NCI-H2171 (cell line): ENCODE measurements at regions not wholly inside any gene's neighbourhood (a gene's known extent, or its start where the extent isn't known, plus 50 kb on each side); places are given as distances from the start of the nearest gene placed in this dataset.

Experiments
- DNase-seq: peaks from one replicate; lab custom pipeline; 2025; lab: John Stamatoyannopoulos, UW

- no peak for DNase-seq
Measured at GRCh38 chr18:25646971-25647370, 295.0 kb upstream of the ZNF521 start.

GRCh38 chr18:25639596-25639995 is 287.6 kb upstream of the ZNF521 start:
- no peak for DNase-seq

GRCh38 chr18:25633563-25633962 is 281.6 kb upstream of the ZNF521 start:
- DNase-seq = no peak

- DNase-seq = no peak
Measured at GRCh38 chr18:25630682-25631081, 278.7 kb upstream of the ZNF521 start.

GRCh38 chr18:25621682-25622081 is 269.7 kb upstream of the ZNF521 start:
- DNase-seq = no peak

GRCh38 chr18:25621144-25621543 is 269.2 kb upstream of the ZNF521 start:
- DNase-seq = no peak

GRCh38 chr18:25614168-25614567 is 262.2 kb upstream of the ZNF521 start:
- DNase-seq = no peak

GRCh38 chr18:25612466-25612865 is 260.5 kb upstream of the ZNF521 start:
- DNase-seq = no peak

GRCh38 chr18:25608091-25608490 is 256.1 kb upstream of the ZNF521 start:
- no peak for DNase-seq

- no peak for DNase-seq
Measured at GRCh38 chr18:25604894-25605597, 253.1 kb upstream of the ZNF521 start.

- DNase-seq = no peak
Measured at GRCh38 chr18:25604196-25604893, 252.4 kb upstream of the ZNF521 start.

- no peak for DNase-seq
Measured at GRCh38 chr18:25599443-25599842, 247.5 kb upstream of the ZNF521 start.

GRCh38 chr18:25597476-25597875 is 245.5 kb upstream of the ZNF521 start:
- DNase-seq = no peak

GRCh38 chr18:25595274-25596060 is 243.5 kb upstream of the ZNF521 start:
- no peak for DNase-seq

GRCh38 chr18:25594351-25594750 is 242.4 kb upstream of the ZNF521 start:
- DNase-seq = no peak

GRCh38 chr18:25592804-25593360 is 240.9 kb upstream of the ZNF521 start:
- no peak for DNase-seq

- DNase-seq = no peak
Measured at GRCh38 chr18:25590456-25590855, 238.5 kb upstream of the ZNF521 start.

GRCh38 chr18:25587545-25587944 is 235.6 kb upstream of the ZNF521 start:
- DNase-seq = no peak

GRCh38 chr18:25568986-25569385 is 217.0 kb upstream of the ZNF521 start:
- no peak for DNase-seq

GRCh38 chr18:25563816-25564683 is 212.1 kb upstream of the ZNF521 start:
- DNase-seq = no peak

GRCh38 chr18:25563346-25563745 is 211.4 kb upstream of the ZNF521 start:
- DNase-seq = no peak

GRCh38 chr18:25561918-25562317 is 210.0 kb upstream of the ZNF521 start:
- DNase-seq = no peak
